ENCODE measurements at regions not wholly inside any gene's neighbourhood (a gene's known extent, or its start where the extent isn't known, plus 50 kb on each side); places are given as distances from the start of the nearest gene placed in this dataset.
"Not testable (repeated sequence)": the region's sequence is repeated elsewhere in the genome, so short reads cannot be mapped to it uniquely, and the experiment has no call there.

DNA sequence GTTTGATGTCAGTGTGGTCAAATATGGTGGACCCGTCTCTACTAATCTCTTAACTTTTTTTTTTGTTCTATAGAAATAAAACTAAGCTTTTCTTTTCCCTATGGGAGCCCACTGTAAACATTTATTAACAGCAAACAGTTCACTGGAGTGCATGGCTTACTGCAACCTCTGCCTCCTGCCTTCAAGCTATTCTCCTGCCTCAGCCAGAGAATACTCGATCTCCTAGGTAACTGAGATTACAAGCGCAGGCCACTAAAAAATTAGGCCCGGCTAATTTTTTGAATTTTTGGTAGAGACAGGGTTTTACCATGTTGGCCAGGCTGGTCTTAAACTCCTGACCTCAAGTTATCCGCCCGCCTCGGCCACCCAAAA, 80.0 kb downstream of the PPIAL4G start:
- not testable (repeated sequence) for H3K4me1 ChIP-seq (ENCODE audit: control insufficient read depth, insufficient read depth, low read length); H3K36me3 ChIP-seq (ENCODE audit: control insufficient read depth, insufficient read depth, low read length); H3K9me3 ChIP-seq (ENCODE audit: control insufficient read depth, insufficient read depth, low read length); DNase-seq (ENCODE audit: low read depth, low spot score); H3K27ac ChIP-seq (ENCODE audit: low read length); H3K4me3 ChIP-seq (ENCODE audit: low read length); H3K27me3 ChIP-seq (ENCODE audit: control insufficient read depth, insufficient read depth, low read length)
- WGBS (ENCODE audit: insufficient coverage, insufficient read length), result no CpG with 5 or more reads among the region's 7 CpGs

DNA sequence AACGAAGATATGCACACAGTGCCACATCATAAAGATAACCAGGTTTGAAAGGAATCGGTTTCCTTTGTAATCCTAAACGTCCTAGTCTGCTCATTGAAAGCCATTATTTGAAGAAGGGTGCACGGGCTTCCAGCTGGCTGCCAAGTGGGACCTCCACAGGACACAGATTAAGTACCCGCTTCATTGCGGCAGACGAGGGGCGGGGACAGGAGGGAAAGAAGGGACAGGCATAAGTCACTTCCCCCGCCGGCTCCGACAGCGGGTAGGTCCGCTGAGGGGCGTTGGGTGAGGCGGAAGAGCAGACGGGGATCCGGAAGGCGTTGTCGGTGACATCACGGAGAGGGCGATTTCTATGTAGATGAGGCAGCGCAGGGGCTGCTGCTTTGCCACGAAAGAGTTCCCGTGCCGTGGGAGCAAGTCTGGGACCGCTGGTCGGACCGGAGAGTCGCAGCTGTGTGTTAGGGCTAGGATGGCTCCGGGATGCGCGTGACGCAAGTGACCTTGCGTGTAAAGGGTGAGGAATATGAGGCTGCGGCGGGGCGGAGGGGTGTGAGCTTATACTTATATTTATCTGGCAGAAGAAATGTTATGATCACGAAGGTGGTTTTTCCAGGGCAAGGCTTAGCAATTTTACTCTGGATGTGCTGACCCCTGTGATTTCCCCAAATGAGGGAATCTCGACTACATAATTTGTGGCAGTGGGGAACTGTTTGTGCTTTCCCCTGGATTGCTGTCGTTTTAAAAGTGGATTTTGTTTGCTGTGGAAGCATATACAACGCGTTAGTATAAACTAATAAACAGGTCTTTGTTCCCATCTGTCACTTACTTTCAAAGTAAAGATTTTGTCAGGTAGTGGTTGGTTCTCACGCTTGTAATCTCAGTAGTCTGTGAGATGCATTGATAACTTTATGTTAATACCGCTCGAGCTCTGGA, 80.7 kb downstream of the PPIAL4G start:
- H3K4me1 ChIP-seq (ENCODE audit: control insufficient read depth, insufficient read depth, low read length); H3K27me3 ChIP-seq (ENCODE audit: control insufficient read depth, insufficient read depth, low read length); H3K9me3 ChIP-seq (ENCODE audit: control insufficient read depth, insufficient read depth, low read length); DNase-seq (ENCODE audit: low read depth, low spot score); H3K36me3 ChIP-seq (ENCODE audit: control insufficient read depth, insufficient read depth, low read length); H3K27ac ChIP-seq (ENCODE audit: low read length): not testable (repeated sequence)
- H3K4me3 ChIP-seq (ENCODE audit: low read length), result peak overlapping the region; percentile 76; the same call in 1 of the 2 replicates
- no CpG with 5 or more reads among the region's 45 CpGs for WGBS (ENCODE audit: insufficient coverage, insufficient read length)

DNA sequence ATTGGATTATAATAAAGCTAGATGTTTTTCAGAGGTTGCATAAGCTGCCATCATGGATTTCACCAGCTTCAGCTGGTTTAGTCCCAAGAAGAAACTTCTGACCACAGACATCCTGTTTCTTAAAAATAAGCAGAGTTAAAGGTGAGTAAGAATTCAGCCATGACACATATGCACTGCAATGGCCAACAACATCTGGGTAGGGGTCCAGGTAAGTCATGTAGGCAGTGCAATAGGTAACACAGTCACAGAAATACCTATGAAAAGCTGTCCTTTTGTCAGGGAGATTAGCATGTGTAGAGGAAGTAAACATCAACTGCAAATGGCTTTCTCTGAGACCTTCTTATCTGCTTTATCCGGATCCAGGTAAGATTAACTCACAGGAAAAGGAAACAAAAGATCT, 85.6 kb downstream of the PPIAL4G start:
- no CpG with 5 or more reads among the region's 1 CpG for WGBS (ENCODE audit: insufficient coverage, insufficient read length)
- DNase-seq (ENCODE audit: low read depth, low spot score); H3K4me3 ChIP-seq (ENCODE audit: low read length); H3K27me3 ChIP-seq (ENCODE audit: control insufficient read depth, insufficient read depth, low read length); H3K27ac ChIP-seq (ENCODE audit: low read length); H3K4me1 ChIP-seq (ENCODE audit: control insufficient read depth, insufficient read depth, low read length); H3K9me3 ChIP-seq (ENCODE audit: control insufficient read depth, insufficient read depth, low read length); H3K36me3 ChIP-seq (ENCODE audit: control insufficient read depth, insufficient read depth, low read length): not testable (repeated sequence)

DNA sequence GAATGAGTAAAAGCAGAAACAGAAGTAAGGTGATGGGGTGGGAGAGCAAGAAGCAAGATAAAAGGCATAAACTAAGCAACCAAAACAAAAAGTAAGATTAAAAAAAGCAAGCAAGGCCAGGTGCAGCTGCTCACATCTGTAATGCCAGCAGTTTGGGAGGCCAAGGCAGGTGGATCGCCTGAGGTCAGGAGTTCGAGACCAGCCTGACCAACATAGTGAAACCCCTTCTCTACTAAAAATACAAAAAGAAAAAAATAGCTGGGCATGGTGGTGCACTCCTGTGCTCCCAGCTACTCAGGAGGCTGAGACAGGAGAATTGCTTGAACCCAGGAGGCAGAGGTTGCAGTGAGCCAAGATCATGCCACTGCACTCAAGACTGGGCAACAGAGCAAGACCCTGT, 90.6 kb downstream of the PPIAL4G start:
- not testable (repeated sequence) for H3K27me3 ChIP-seq (ENCODE audit: control insufficient read depth, insufficient read depth, low read length); H3K4me1 ChIP-seq (ENCODE audit: control insufficient read depth, insufficient read depth, low read length); H3K4me3 ChIP-seq (ENCODE audit: low read length); DNase-seq (ENCODE audit: low read depth, low spot score); H3K36me3 ChIP-seq (ENCODE audit: control insufficient read depth, insufficient read depth, low read length); H3K27ac ChIP-seq (ENCODE audit: low read length); H3K9me3 ChIP-seq (ENCODE audit: control insufficient read depth, insufficient read depth, low read length)
- WGBS (ENCODE audit: insufficient coverage, insufficient read length), result no CpG with 5 or more reads among the region's 2 CpGs

DNA sequence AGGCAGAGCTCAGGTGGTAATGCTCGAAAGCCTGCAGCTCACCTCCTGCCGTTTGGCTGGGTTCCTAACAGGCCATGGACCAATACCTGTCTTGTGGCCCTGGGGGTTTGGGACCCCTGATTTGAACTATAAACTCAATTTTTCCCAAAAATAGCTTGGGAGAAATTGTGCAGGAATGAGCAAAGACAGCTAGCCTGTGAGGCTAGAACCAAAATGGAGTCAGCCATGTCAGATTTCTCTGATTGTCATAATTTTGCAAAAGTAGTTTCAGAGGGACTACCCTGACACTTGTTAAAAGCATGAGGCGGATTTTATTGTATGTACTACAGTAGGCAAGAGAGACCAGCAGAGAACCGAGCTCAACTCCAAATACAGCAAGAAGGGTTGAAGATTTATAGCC, 91.8 kb downstream of the PPIAL4G start:
- H3K9me3 ChIP-seq (ENCODE audit: control insufficient read depth, insufficient read depth, low read length); H3K36me3 ChIP-seq (ENCODE audit: control insufficient read depth, insufficient read depth, low read length); H3K4me3 ChIP-seq (ENCODE audit: low read length); H3K4me1 ChIP-seq (ENCODE audit: control insufficient read depth, insufficient read depth, low read length); DNase-seq (ENCODE audit: low read depth, low spot score); H3K27ac ChIP-seq (ENCODE audit: low read length); H3K27me3 ChIP-seq (ENCODE audit: control insufficient read depth, insufficient read depth, low read length): not testable (repeated sequence)
- no CpG with 5 or more reads among the region's 4 CpGs for WGBS (ENCODE audit: insufficient coverage, insufficient read length)

DNA sequence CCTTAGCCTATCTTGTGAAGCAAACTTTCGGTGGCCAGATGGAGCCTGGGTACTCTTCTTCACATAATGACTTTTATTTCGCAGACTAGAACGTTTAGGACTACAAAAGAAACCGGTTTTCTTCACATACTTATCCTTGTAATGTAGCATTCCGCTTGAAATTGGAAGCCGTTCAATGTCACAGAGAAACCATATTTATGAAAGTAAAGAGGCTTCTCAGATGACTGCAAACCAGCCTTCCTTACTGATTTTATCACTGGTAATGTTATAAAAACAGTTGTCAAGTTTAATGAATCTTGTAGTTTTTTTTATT, 94.1 kb downstream of the PPIAL4G start:
- WGBS (ENCODE audit: insufficient coverage, insufficient read length), result no CpG with 5 or more reads among the region's 6 CpGs
- H3K36me3 ChIP-seq (ENCODE audit: control insufficient read depth, insufficient read depth, low read length), result no peaks in the 10 kb centered on the region
- H3K27me3 ChIP-seq (ENCODE audit: control insufficient read depth, insufficient read depth, low read length), result no peaks in the 10 kb centered on the region
- H3K27ac ChIP-seq (ENCODE audit: low read length), result no peak overlapping the region
- H3K4me1 ChIP-seq (ENCODE audit: control insufficient read depth, insufficient read depth, low read length), result no peaks in the 10 kb centered on the region
- no peak overlapping the region for H3K4me3 ChIP-seq (ENCODE audit: low read length)
- no peak for DNase-seq (ENCODE audit: low read depth, low spot score)
- H3K9me3 ChIP-seq (ENCODE audit: control insufficient read depth, insufficient read depth, low read length), result no peaks in the 10 kb centered on the region

DNA sequence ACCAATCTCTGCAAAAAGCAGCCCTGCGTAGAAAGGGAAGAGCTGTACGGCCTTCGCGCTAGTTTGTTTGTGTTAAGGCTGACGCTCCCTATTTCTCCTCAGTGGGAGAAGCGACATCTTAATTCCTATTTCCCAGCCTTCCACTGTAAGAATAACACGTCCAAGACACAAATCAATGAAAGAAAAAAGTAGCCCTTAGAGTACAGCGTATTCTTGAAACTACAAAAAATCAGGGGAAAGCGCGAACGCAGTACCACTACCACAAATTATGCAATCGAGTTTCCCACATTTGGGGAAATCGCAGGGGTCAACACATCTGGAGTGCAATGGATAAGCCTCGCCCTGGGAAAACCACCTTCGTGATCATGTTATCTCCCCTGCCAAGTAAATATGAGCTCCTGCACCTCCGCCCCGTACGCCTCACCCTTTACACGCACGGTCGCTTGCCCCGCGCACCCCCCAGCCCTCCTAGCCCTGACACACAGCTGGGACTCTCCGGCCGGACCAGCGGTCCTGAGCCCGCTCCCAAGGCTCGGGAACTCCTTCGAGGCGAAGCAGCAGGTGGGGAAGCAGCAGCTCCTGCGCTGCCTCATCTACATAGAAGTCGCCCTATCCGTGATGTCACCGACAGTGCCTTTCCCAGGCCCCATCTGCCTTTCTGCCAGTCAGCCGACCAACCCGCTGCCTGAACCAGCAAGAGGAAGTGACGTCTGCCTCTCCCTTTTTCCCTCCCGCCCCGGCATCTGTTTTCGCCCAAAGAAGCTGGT, 94.7 kb downstream of the PPIAL4G start:
- WGBS (ENCODE audit: insufficient coverage, insufficient read length), result no CpG with 5 or more reads among the region's 40 CpGs

DNA sequence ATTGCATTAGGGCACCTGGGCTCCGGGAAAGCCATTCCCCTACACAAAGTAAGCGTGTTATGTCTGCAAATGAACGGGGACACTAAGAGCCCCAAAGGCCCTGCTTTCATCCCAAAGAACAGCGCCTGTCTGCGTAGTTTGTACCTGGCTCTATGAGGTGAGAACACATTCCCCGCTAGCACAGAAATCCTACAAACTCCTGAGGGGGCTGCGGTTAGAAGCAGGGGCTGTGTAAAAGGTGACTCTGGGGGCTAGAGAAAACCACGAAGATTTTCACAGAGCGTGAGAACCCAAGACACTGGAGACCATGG, 95.2 kb downstream of the PPIAL4G start:
- not testable (repeated sequence) for H3K27me3 ChIP-seq (ENCODE audit: control insufficient read depth, insufficient read depth, low read length); H3K4me3 ChIP-seq (ENCODE audit: low read length); H3K36me3 ChIP-seq (ENCODE audit: control insufficient read depth, insufficient read depth, low read length); H3K4me1 ChIP-seq (ENCODE audit: control insufficient read depth, insufficient read depth, low read length); H3K9me3 ChIP-seq (ENCODE audit: control insufficient read depth, insufficient read depth, low read length); DNase-seq (ENCODE audit: low read depth, low spot score); H3K27ac ChIP-seq (ENCODE audit: low read length)
- WGBS (ENCODE audit: insufficient coverage, insufficient read length), result no CpG with 5 or more reads among the region's 9 CpGs

More for the DNA sequence above, 94.7 kb downstream of the PPIAL4G start:
- DNase-seq (ENCODE audit: low read depth, low spot score), result peak; percentile 84
- Histone ChIP-seq H3K4me3 (ENCODE audit: low read length) (peak overlapping the region; percentile 42; the same call in 1 of the 2 replicates), H3K36me3 (ENCODE audit: control insufficient read depth, insufficient read depth, low read length) (no peaks in the 10 kb centered on the region), H3K27ac (ENCODE audit: low read length) (no peak overlapping the region), H3K9me3 (ENCODE audit: control insufficient read depth, insufficient read depth, low read length) (no peaks in the 10 kb centered on the region), H3K4me1 (ENCODE audit: control insufficient read depth, insufficient read depth, low read length) (no peaks in the 10 kb centered on the region), H3K27me3 (ENCODE audit: control insufficient read depth, insufficient read depth, low read length) (no peaks in the 10 kb centered on the region)

DNA sequence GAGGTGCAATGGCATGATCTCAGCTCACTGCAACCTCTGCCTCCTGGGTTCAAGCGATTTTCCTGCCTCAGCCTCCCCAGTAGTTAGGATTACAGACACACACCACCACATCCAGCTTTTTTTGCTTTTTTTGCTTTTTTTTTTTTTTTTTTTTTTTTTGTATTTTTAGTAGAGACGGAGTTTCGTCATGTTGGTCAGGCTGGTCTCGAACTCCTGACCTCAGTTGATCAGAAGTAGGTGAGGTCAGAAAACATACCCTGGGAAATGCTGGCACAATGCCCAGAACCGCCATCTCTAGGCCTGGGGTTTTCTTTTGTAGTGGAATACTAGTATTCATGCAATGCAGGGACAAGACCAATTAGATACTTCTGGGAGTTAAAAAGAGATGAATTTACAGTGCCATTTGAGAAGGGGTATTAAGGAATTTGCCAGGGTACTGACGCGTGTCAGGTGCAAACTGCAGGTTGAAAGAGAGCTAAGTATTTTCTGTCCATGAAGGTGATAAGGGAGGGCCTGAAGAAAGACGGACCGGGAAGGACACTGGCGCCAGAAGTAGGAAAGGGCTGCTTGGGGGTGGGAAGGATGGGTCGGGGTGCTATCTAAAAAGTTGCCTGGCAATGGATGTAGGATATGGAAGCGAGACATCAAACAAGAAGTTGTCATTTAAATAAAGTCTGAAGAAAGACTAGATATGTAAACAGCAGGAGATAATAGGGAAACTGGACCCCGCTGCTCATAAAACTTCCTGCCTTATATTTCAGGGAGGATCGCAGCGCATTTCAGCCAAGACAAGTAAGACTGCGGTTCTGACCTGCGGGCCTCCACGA, 95.8 kb downstream of the PPIAL4G start:
- DNase-seq (ENCODE audit: low read depth, low spot score); H3K9me3 ChIP-seq (ENCODE audit: control insufficient read depth, insufficient read depth, low read length); H3K27me3 ChIP-seq (ENCODE audit: control insufficient read depth, insufficient read depth, low read length); H3K27ac ChIP-seq (ENCODE audit: low read length); H3K4me3 ChIP-seq (ENCODE audit: low read length); H3K4me1 ChIP-seq (ENCODE audit: control insufficient read depth, insufficient read depth, low read length); H3K36me3 ChIP-seq (ENCODE audit: control insufficient read depth, insufficient read depth, low read length): not testable (repeated sequence)
- WGBS (ENCODE audit: insufficient coverage, insufficient read length), result no CpG with 5 or more reads among the region's 18 CpGs

DNA sequence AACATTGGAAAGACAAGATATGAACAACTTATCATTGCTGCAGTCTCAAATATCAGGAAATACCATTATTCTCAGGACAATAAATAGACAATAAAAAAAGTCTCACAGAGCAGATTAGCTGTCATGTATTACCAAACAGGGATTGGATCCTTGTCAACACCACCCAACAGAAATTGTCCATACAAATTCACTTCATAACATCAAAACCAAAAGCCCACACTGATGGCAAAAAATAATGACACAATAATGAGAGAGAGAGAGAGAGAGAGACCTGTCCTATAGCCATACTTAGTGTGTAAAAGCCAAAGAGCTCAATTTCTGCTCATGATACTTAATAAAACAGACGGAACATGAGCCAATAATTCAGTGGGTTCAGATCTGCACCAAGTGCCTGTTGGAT, 96.5 kb downstream of the PPIAL4G start:
- H3K9me3 ChIP-seq (ENCODE audit: control insufficient read depth, insufficient read depth, low read length), result no peaks in the 10 kb centered on the region
- no peaks in the 10 kb centered on the region for H3K36me3 ChIP-seq (ENCODE audit: control insufficient read depth, insufficient read depth, low read length)
- H3K27me3 ChIP-seq (ENCODE audit: control insufficient read depth, insufficient read depth, low read length), result no peaks in the 10 kb centered on the region
- DNase-seq (ENCODE audit: low read depth, low spot score), result no peak
- no peak overlapping the region for H3K27ac ChIP-seq (ENCODE audit: low read length)
- no CpG with 5 or more reads among the region's 1 CpG for WGBS (ENCODE audit: insufficient coverage, insufficient read length)
- no peaks in the 10 kb centered on the region for H3K4me1 ChIP-seq (ENCODE audit: control insufficient read depth, insufficient read depth, low read length)
- H3K4me3 ChIP-seq (ENCODE audit: low read length), result no peak overlapping the region

All from iPS DF 6.9 (cell line).